ENCODE measurements at regions not wholly inside any gene's neighbourhood (a gene's known extent, or its start where the extent isn't known, plus 50 kb on each side); places are given as distances from the start of the nearest gene placed in this dataset.

GRCh38 chr21:26776310-26777021 is 68.7 kb downstream of the ADAMTS1 start:
- TF ChIP-seq CTCF (IDR thresholded peaks at IDR 0.05; ENCODE audit: insufficient read depth, low read length, poor library complexity, severe bottlenecking), result no peak
- DNase-seq (ENCODE audit: extremely low read depth, insufficient read length), result no peak
- H3K27me3 ChIP-seq (replicated peaks; ENCODE audit: control insufficient read depth, insufficient read depth, low read length), result no peaks in the 10 kb centered on the region
- H3K4me3 ChIP-seq (replicated peaks; ENCODE audit: low read depth, low read length), result no peak overlapping the region
- no peaks in the 10 kb centered on the region for H3K36me3 ChIP-seq (ENCODE audit: control insufficient read depth, insufficient read depth, low read length)

GRCh38 chr21:26773058-26773457 is 72.2 kb downstream of the ADAMTS1 start:
- no peak for DNase-seq (ENCODE audit: extremely low read depth, insufficient read length)
- TF ChIP-seq CTCF (IDR thresholded peaks at IDR 0.05; ENCODE audit: insufficient read depth, low read length, poor library complexity, severe bottlenecking), result no peak
- H3K27me3 ChIP-seq (replicated peaks; ENCODE audit: control insufficient read depth, insufficient read depth, low read length), result no peaks in the 10 kb centered on the region
- no peak overlapping the region for H3K4me3 ChIP-seq (replicated peaks; ENCODE audit: low read depth, low read length)
- H3K36me3 ChIP-seq (ENCODE audit: control insufficient read depth, insufficient read depth, low read length), result no peaks in the 10 kb centered on the region

GRCh38 chr21:26769613-26770188 is 75.5 kb downstream of the ADAMTS1 start:
- no peaks in the 10 kb centered on the region for H3K36me3 ChIP-seq (ENCODE audit: control insufficient read depth, insufficient read depth, low read length)
- no peak for DNase-seq (ENCODE audit: extremely low read depth, insufficient read length)
- TF ChIP-seq CTCF (IDR thresholded peaks at IDR 0.05; ENCODE audit: insufficient read depth, low read length, poor library complexity, severe bottlenecking), result no peak
- no peak overlapping the region for H3K4me3 ChIP-seq (replicated peaks; ENCODE audit: low read depth, low read length)
- H3K27me3 ChIP-seq (replicated peaks; ENCODE audit: control insufficient read depth, insufficient read depth, low read length), result no peaks in the 10 kb centered on the region

- Histone ChIP-seq H3K27me3 (replicated peaks; ENCODE audit: control insufficient read depth, insufficient read depth, low read length) (no peaks in the 10 kb centered on the region), H3K36me3 (ENCODE audit: control insufficient read depth, insufficient read depth, low read length) (no peaks in the 10 kb centered on the region), H3K4me3 (replicated peaks; ENCODE audit: low read depth, low read length) (no peak overlapping the region)
- no peak for TF ChIP-seq CTCF (IDR thresholded peaks at IDR 0.05; ENCODE audit: insufficient read depth, low read length, poor library complexity, severe bottlenecking)
- DNase-seq (ENCODE audit: extremely low read depth, insufficient read length), result no peak
These were observed 78.3 kb downstream of the ADAMTS1 start for GRCh38 chr21:26766826-26767325.

GRCh38 chr21:26761174-26761915 is 83.9 kb downstream of the ADAMTS1 start:
- Histone ChIP-seq H3K4me3 (replicated peaks; ENCODE audit: low read depth, low read length) (no peak overlapping the region), H3K36me3 (ENCODE audit: control insufficient read depth, insufficient read depth, low read length) (no peaks in the 10 kb centered on the region), H3K27me3 (replicated peaks; ENCODE audit: control insufficient read depth, insufficient read depth, low read length) (no peaks in the 10 kb centered on the region)
- DNase-seq (ENCODE audit: extremely low read depth, insufficient read length), result no peak
- no peak for TF ChIP-seq CTCF (IDR thresholded peaks at IDR 0.05; ENCODE audit: insufficient read depth, low read length, poor library complexity, severe bottlenecking)
